Bronchial epithelial cell (primary cell): ENCODE measurements at regions not wholly inside any gene's neighbourhood (a gene's known extent, or its start where the extent isn't known, plus 50 kb on each side); places are given as distances from the start of the nearest gene placed in this dataset.

Experiments
- DNase-seq: peaks from one replicate; pipeline ENCODE4 v3.0.0-alpha.2; 2010; ENCODE audit warnings: low read depth
- FAIRE-seq: peaks from 2 replicates; lab custom pipeline; 2011; peaks lifted over from hg19 to GRCh38; lab: Jason Lieb, UNC
- H3K27me3 ChIP-seq: 2 replicates; pipeline ENCODE4 v1.5.1; 2011; ENCODE audit warnings: low read length; ENCODE audit not compliant: control insufficient read depth, insufficient read depth
- H3K36me3 ChIP-seq: 2 replicates; pipeline ENCODE4 v1.5.1; 2011; ENCODE audit warnings: low read length; ENCODE audit not compliant: control insufficient read depth, insufficient read depth
- H3K4me3 ChIP-seq: 2 replicates; pipeline ENCODE4 v1.5.1; 2011; ENCODE audit warnings: mild to moderate bottlenecking, low read depth, low read length, control low read depth
- CTCF ChIP-seq: IDR thresholded peaks from 2 replicates; pipeline ENCODE4 v1.5.1; 2011; ENCODE audit warnings: mild to moderate bottlenecking, moderate library complexity, low read length, control low read depth, inconsistent platforms; ENCODE audit not compliant: insufficient read depth, severe bottlenecking

- Histone ChIP-seq H3K4me3 (no peak overlapping the region), H3K27me3 (no peaks in the 10 kb centered on the region), H3K36me3 (no peaks in the 10 kb centered on the region)
- FAIRE-seq: no peak
- DNase-seq: no peak
- no peak for TF ChIP-seq CTCF
Observed at GRCh38 chr2:129431881-129432280, 547.6 kb upstream of the RAB6C start.

GRCh38 chr2:129436809-129437208, 542.7 kb upstream of the RAB6C start:
- TF ChIP-seq CTCF: no peak

GRCh38 chr2:129437725-129438124, 541.7 kb upstream of the RAB6C start:
- H3K36me3 ChIP-seq: no peaks in the 10 kb centered on the region
- no peak for TF ChIP-seq CTCF
- no peak for DNase-seq

More at GRCh38 chr2:129436809-129437208, 542.7 kb upstream of the RAB6C start:
- Histone ChIP-seq H3K36me3 (no peaks in the 10 kb centered on the region), H3K27me3 (no peaks in the 10 kb centered on the region), H3K4me3 (no peak overlapping the region)
- DNase-seq: no peak
- no peak for FAIRE-seq

GRCh38 chr2:129438501-129439057, 540.9 kb upstream of the RAB6C start:
- H3K4me3 ChIP-seq: no peak overlapping the region
- DNase-seq (no peak), FAIRE-seq (no peak)

More at GRCh38 chr2:129437725-129438124, 541.7 kb upstream of the RAB6C start:
- Histone ChIP-seq H3K27me3 (no peaks in the 10 kb centered on the region), H3K4me3 (no peak overlapping the region)
- FAIRE-seq: no peak

GRCh38 chr2:129439406-129440302, 539.8 kb upstream of the RAB6C start:
- FAIRE-seq: no peak
- TF ChIP-seq CTCF: no peak
- DNase-seq: no peak

More at GRCh38 chr2:129438501-129439057, 540.9 kb upstream of the RAB6C start:
- Histone ChIP-seq H3K27me3 (no peaks in the 10 kb centered on the region), H3K36me3 (no peaks in the 10 kb centered on the region)
- no peak for TF ChIP-seq CTCF

More at GRCh38 chr2:129439406-129440302, 539.8 kb upstream of the RAB6C start:
- H3K27me3 ChIP-seq: no peaks in the 10 kb centered on the region
- H3K4me3 ChIP-seq: no peak overlapping the region
- no peaks in the 10 kb centered on the region for H3K36me3 ChIP-seq
